ENCODE measurements at regions not wholly inside any gene's neighbourhood (a gene's known extent, or its start where the extent isn't known, plus 50 kb on each side); places are given as distances from the start of the nearest gene placed in this dataset.

DNA sequence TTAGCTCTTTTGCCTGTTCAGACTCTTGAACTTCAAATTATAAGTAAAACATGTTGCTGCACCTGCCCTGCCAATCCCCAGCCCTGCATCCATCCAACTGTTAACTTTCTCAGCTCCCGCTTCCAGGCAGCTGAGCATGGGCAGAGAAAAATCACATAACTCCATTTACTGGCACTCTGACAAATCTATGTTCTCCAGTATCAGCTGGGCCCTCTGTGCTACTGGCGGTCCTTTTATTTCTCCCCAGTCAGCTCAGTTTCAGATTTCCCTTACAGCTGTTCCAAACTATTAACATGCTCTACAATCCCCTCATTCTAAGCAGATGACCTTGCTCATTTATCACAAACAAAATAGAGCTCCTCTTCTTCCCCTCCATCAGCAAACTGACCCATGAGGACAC is 240.4 kb upstream of the TET2 start:
- DNase-seq (ENCODE audit: low spot score), result no peak
- Histone ChIP-seq H3K27ac (ENCODE audit: low read depth, low read length, poor library complexity, severe bottlenecking) (no peak overlapping the region), H3K4me3 (ENCODE audit: low read depth, low read length, poor library complexity, severe bottlenecking) (no peak overlapping the region), H3K9me3 (ENCODE audit: low read depth, low read length, poor library complexity, severe bottlenecking) (no peaks in the 10 kb centered on the region), H3K36me3 (ENCODE audit: insufficient read depth, low read length, poor library complexity, severe bottlenecking) (no peaks in the 10 kb centered on the region), H3K27me3 (replicated peaks; ENCODE audit: insufficient read depth, low read depth, low read length, poor library complexity) (no peaks in the 10 kb centered on the region), H3K4me1 (ENCODE audit: insufficient read depth, low read length, poor library complexity, severe bottlenecking) (no peaks in the 10 kb centered on the region)
- no TSS peak for BruUV-seq (replicated peaks)
- CTCF ChIA-PET, result no interaction called here
- no peak for TF ChIP-seq EZH2 (IDR thresholded peaks at IDR 0.05; ENCODE audit: borderline replicate concordance, low read depth, low read length, poor library complexity, severe bottlenecking)
- TF ChIP-seq, protein P1, sequence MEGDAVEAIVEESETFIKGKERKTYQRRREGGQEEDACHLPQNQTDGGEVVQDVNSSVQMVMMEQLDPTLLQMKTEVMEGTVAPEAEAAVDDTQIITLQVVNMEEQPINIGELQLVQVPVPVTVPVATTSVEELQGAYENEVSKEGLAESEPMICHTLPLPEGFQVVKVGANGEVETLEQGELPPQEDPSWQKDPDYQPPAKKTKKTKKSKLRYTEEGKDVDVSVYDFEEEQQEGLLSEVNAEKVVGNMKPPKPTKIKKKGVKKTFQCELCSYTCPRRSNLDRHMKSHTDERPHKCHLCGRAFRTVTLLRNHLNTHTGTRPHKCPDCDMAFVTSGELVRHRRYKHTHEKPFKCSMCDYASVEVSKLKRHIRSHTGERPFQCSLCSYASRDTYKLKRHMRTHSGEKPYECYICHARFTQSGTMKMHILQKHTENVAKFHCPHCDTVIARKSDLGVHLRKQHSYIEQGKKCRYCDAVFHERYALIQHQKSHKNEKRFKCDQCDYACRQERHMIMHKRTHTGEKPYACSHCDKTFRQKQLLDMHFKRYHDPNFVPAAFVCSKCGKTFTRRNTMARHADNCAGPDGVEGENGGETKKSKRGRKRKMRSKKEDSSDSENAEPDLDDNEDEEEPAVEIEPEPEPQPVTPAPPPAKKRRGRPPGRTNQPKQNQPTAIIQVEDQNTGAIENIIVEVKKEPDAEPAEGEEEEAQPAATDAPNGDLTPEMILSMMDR (conservative IDR thresholded peaks at IDR 0.05; ENCODE audit: low read depth, low read length), result no peak
- intact Hi-C loops (cut with micrococcal nuclease; ENCODE audit: unreplicated experiment), result no loop called here
- POLR2A ChIA-PET (ENCODE audit: low non-redundant PET), result no interaction called here

DNA sequence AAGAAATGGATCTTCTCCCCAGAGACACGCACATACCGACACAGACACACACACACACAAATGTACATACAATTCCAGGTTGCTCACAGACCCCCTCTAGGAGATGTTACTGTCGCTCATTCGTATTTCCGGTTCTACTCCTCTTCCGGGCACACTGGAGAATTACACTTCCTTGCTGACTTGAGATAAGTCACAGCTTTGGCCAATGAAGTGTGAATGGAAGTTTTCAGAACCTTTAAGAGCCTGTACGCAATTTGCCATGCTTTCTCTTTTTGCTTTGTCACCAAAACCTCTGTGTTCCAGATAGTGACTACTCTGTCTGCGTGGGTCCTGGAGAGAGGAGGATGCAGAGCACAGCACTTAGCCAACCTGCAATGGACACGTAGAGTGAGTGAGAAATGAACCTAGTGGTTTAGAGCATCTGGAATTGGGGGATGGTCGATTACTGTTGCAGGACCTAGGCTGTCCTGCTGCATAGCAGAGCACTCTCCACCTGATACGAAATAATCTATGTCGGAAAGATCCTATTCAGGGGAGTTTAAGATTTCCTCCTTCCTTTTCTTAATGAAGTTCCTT is 239.5 kb upstream of the TET2 start:
- no peak overlapping the region for H3K4me3 ChIP-seq (ENCODE audit: low read depth, low read length, poor library complexity, severe bottlenecking)
- H3K4me1 ChIP-seq (ENCODE audit: insufficient read depth, low read length, poor library complexity, severe bottlenecking), result no peaks in the 10 kb centered on the region
- intact Hi-C loops (cut with micrococcal nuclease; ENCODE audit: unreplicated experiment), result no loop called here
- no peak overlapping the region for H3K27ac ChIP-seq (ENCODE audit: low read depth, low read length, poor library complexity, severe bottlenecking)
- H3K27me3 ChIP-seq (replicated peaks; ENCODE audit: insufficient read depth, low read depth, low read length, poor library complexity), result no peaks in the 10 kb centered on the region
- ChIA-PET CTCF (no interaction called here), POLR2A (ENCODE audit: low non-redundant PET) (no interaction called here)
- DNase-seq (ENCODE audit: low spot score), result no peak
- TF ChIP-seq, protein P1 (conservative IDR thresholded peaks at IDR 0.05; ENCODE audit: low read depth, low read length), result no peak
- no peak for TF ChIP-seq EZH2 (IDR thresholded peaks at IDR 0.05; ENCODE audit: borderline replicate concordance, low read depth, low read length, poor library complexity, severe bottlenecking)
- BruUV-seq (replicated peaks), result no TSS peak
- no peaks in the 10 kb centered on the region for H3K9me3 ChIP-seq (ENCODE audit: low read depth, low read length, poor library complexity, severe bottlenecking)
- no peaks in the 10 kb centered on the region for H3K36me3 ChIP-seq (ENCODE audit: insufficient read depth, low read length, poor library complexity, severe bottlenecking)

DNA sequence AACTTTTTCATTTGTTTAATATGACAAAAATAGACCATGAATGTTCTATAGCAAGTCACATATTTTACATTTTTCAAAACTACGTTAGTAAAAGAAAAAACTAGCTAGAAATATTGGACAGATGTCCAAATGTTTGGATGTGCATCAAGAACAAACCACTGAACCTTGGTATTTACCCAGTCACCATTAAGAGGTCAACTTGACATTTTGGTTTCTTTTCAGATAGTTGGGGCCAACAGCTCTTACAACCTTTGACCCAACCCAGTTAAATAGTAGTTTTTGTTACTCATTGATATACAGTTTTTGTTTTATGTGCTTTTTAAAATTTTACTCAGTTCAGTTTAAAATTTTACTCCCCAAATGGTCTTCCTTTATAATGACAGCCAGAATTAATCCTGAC is 238.7 kb upstream of the TET2 start:
- DNase-seq (ENCODE audit: low spot score), result no peak
- Histone ChIP-seq H3K36me3 (ENCODE audit: insufficient read depth, low read length, poor library complexity, severe bottlenecking) (no peaks in the 10 kb centered on the region), H3K9me3 (ENCODE audit: low read depth, low read length, poor library complexity, severe bottlenecking) (no peaks in the 10 kb centered on the region), H3K4me3 (ENCODE audit: low read depth, low read length, poor library complexity, severe bottlenecking) (no peak overlapping the region), H3K4me1 (ENCODE audit: insufficient read depth, low read length, poor library complexity, severe bottlenecking) (no peaks in the 10 kb centered on the region), H3K27me3 (replicated peaks; ENCODE audit: insufficient read depth, low read depth, low read length, poor library complexity) (no peaks in the 10 kb centered on the region), H3K27ac (ENCODE audit: low read depth, low read length, poor library complexity, severe bottlenecking) (no peak overlapping the region)
- no TSS peak for BruUV-seq (replicated peaks)
- TF ChIP-seq, protein P1 (conservative IDR thresholded peaks at IDR 0.05; ENCODE audit: low read depth, low read length), result no peak
- TF ChIP-seq EZH2 (IDR thresholded peaks at IDR 0.05; ENCODE audit: borderline replicate concordance, low read depth, low read length, poor library complexity, severe bottlenecking), result no peak
- intact Hi-C loops (cut with micrococcal nuclease; ENCODE audit: unreplicated experiment), result no loop called here
- CTCF ChIA-PET, result no interaction called here
- POLR2A ChIA-PET (ENCODE audit: low non-redundant PET), result no interaction called here
